ENCODE measurements at regions not wholly inside any gene's neighbourhood (a gene's known extent, or its start where the extent isn't known, plus 50 kb on each side); places are given as distances from the start of the nearest gene placed in this dataset.

DNA sequence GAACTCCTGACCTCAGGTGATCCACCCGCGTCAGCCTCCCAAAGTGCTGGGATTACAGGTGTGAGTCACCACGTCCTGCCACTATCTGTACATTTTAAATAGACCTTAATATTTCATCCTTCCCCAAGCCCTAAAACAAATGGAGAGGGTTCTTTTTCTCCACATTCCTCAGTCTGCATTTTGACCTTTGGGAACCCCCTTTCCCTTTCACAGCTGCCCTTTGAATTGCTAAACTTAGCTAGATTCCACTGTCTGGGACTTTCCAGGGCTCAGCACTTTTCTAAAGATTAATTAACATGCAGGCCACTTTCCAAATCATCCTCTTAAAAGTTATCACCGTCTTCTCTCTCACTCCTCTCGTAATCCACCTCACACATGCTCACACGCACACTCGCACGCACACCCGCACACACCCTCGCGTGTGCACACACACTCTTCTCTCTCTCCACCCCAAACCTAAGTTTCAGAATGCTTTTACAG lies 124.2 kb downstream of the TMCO5A start:
- 90% methylated on average over 8 of the region's 11 CpGs for WGBS (ENCODE audit: insufficient coverage)
- Histone ChIP-seq H3K27me3 (replicated peaks in 1 of 4; ENCODE audit: control extremely low read depth in 1 of 4, control insufficient read depth in 3 of 4, insufficient read depth in 4 of 4, low read length in 3 of 4) (no peaks in the 10 kb centered on the region), H4K20me1 (ENCODE audit: control insufficient read depth, insufficient read depth, low read length, poor library complexity, severe bottlenecking) (no peaks in the 10 kb centered on the region), H3K4me1 (ENCODE audit: control insufficient read depth in 2 of 2, insufficient read depth in 2 of 2, low read length in 2 of 2) (no peaks in the 10 kb centered on the region), H3K27ac (ENCODE audit: low read length in 2 of 2) (no peak overlapping the region), H2AFZ (ENCODE audit: insufficient read depth, low read depth, low read length, poor library complexity, severe bottlenecking) (no peak overlapping the region), H3K9me3 (ENCODE audit: control extremely low read depth in 1 of 3, control insufficient read depth in 2 of 3, insufficient read depth in 1 of 3, low read length in 2 of 3) (no peaks in the 10 kb centered on the region), H3K4me3 (ENCODE audit: control extremely low read depth in 1 of 5, extremely low read depth in 1 of 5, insufficient read depth in 1 of 5, low read depth in 2 of 5, low read length in 4 of 5) (no peak overlapping the region), H3K9ac (ENCODE audit: low read length) (no peak overlapping the region), H3K36me3 (replicated peaks in 1 of 2; ENCODE audit: control extremely low read depth in 1 of 2, control insufficient read depth in 1 of 2, extremely low read depth in 1 of 2, insufficient read depth in 2 of 2, low read length in 1 of 2) (no peaks in the 10 kb centered on the region), H3K4me2 (replicated peaks; ENCODE audit: low read depth, low read length, poor library complexity, severe bottlenecking) (no peak overlapping the region), H3K79me2 (ENCODE audit: control insufficient read depth, insufficient read depth, low read length) (no peaks in the 10 kb centered on the region)
- ChIA-PET POLR2A (no interaction called here), CTCF (no interaction called here)
- Mint-ChIP-seq H3K9me3 (ENCODE audit: insufficient read depth) (no peaks in the 10 kb centered on the region), H3K4me1 (no peaks in the 10 kb centered on the region), H3K27ac (no peak overlapping the region), H3K27me3 (peaks cover 21% of the 10 kb centered on the region), H3K4me3 (no peak overlapping the region)
- ATAC-seq (ENCODE audit: low read depth) (no peak), DNase-seq (no peak)
- TF ChIP-seq, protein P1, sequence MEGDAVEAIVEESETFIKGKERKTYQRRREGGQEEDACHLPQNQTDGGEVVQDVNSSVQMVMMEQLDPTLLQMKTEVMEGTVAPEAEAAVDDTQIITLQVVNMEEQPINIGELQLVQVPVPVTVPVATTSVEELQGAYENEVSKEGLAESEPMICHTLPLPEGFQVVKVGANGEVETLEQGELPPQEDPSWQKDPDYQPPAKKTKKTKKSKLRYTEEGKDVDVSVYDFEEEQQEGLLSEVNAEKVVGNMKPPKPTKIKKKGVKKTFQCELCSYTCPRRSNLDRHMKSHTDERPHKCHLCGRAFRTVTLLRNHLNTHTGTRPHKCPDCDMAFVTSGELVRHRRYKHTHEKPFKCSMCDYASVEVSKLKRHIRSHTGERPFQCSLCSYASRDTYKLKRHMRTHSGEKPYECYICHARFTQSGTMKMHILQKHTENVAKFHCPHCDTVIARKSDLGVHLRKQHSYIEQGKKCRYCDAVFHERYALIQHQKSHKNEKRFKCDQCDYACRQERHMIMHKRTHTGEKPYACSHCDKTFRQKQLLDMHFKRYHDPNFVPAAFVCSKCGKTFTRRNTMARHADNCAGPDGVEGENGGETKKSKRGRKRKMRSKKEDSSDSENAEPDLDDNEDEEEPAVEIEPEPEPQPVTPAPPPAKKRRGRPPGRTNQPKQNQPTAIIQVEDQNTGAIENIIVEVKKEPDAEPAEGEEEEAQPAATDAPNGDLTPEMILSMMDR (IDR thresholded peaks at IDR 0.05) = no peak
- TF ChIP-seq EZH2 (IDR thresholded peaks at IDR 0.05; ENCODE audit: borderline replicate concordance, insufficient read depth, low read depth, low read length, poor library complexity, severe bottlenecking) = no peak
- intact Hi-C loops (cut with micrococcal nuclease) = no loop called here

DNA sequence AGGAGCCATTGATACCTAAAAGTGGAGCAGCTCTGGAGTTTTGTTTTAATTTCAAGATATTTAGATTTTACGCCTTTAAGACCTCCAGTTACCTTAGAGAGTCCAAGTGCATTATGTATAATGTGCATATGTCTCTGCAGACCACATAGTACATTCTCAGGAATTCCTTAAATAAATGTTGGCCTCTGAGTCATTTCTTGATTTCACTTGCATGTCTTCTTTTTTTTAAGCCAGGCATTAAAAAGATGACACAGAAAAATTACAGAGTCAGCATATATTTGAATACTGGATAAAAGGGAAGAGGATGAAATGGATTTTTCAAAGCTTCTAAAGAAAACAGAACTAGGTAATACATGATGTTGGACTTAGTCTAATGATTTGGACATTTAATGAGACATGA lies 125.2 kb downstream of the TMCO5A start:
- ChIA-PET POLR2A (no interaction called here), CTCF (no interaction called here)
- no peaks in the 10 kb centered on the region for H3K36me3 ChIP-seq (replicated peaks in 1 of 2; ENCODE audit: control extremely low read depth in 1 of 2, control insufficient read depth in 1 of 2, extremely low read depth in 1 of 2, insufficient read depth in 2 of 2, low read length in 1 of 2)
- Mint-ChIP-seq H3K27me3 (peaks cover 21% of the 10 kb centered on the region), H3K4me1 (no peaks in the 10 kb centered on the region), H3K9me3 (ENCODE audit: insufficient read depth) (no peaks in the 10 kb centered on the region), H3K27ac (no peak overlapping the region), H3K4me3 (no peak overlapping the region)
- no peak overlapping the region for H3K27ac ChIP-seq (ENCODE audit: low read length in 2 of 2)
- no peak for DNase-seq
- no peaks in the 10 kb centered on the region for H4K20me1 ChIP-seq (ENCODE audit: control insufficient read depth, insufficient read depth, low read length, poor library complexity, severe bottlenecking)
- no CpG with 5 or more reads among the region's 1 CpG for WGBS (ENCODE audit: insufficient coverage)
- H3K79me2 ChIP-seq (ENCODE audit: control insufficient read depth, insufficient read depth, low read length) = no peaks in the 10 kb centered on the region
- TF ChIP-seq, protein P1 (IDR thresholded peaks at IDR 0.05) = no peak
- no peak for ATAC-seq (ENCODE audit: low read depth)
- no peak overlapping the region for H3K9ac ChIP-seq (ENCODE audit: low read length)
- no peak overlapping the region for H2AFZ ChIP-seq (ENCODE audit: insufficient read depth, low read depth, low read length, poor library complexity, severe bottlenecking)
- H3K4me2 ChIP-seq (replicated peaks; ENCODE audit: low read depth, low read length, poor library complexity, severe bottlenecking) = no peak overlapping the region
- no peaks in the 10 kb centered on the region for H3K27me3 ChIP-seq (replicated peaks in 1 of 4; ENCODE audit: control extremely low read depth in 1 of 4, control insufficient read depth in 3 of 4, insufficient read depth in 4 of 4, low read length in 3 of 4)
- intact Hi-C loops (cut with micrococcal nuclease) = no loop called here
- no peaks in the 10 kb centered on the region for H3K9me3 ChIP-seq (ENCODE audit: control extremely low read depth in 1 of 3, control insufficient read depth in 2 of 3, insufficient read depth in 1 of 3, low read length in 2 of 3)
- H3K4me3 ChIP-seq (ENCODE audit: control extremely low read depth in 1 of 5, extremely low read depth in 1 of 5, insufficient read depth in 1 of 5, low read depth in 2 of 5, low read length in 4 of 5) = no peak overlapping the region
- no peaks in the 10 kb centered on the region for H3K4me1 ChIP-seq (ENCODE audit: control insufficient read depth in 2 of 2, insufficient read depth in 2 of 2, low read length in 2 of 2)
